AG09309 (cell line): ENCODE measurements at regions not wholly inside any gene's neighbourhood (a gene's known extent, or its start where the extent isn't known, plus 50 kb on each side); places are given as distances from the start of the nearest gene placed in this dataset.

ENCODE experiments used
- DNase-seq: peaks from one replicate; pipeline ENCODE4 v3.0.0-alpha.2; 2010; ENCODE audit warnings: low read depth
- H3K4me3 ChIP-seq: 2 replicates; pipeline ENCODE4 v1.5.1; 2011; ENCODE audit warnings: mild to moderate bottlenecking, low read depth, low read length, moderate library complexity; ENCODE audit not compliant: control insufficient read depth
- CTCF ChIP-seq: IDR thresholded peaks from 2 replicates; pipeline ENCODE4 v1.5.1; 2011; ENCODE audit warnings: mild to moderate bottlenecking, low read depth, low read length, inconsistent platforms; ENCODE audit not compliant: insufficient read depth, control insufficient read depth; ENCODE audit errors: missing control alignments

DNA sequence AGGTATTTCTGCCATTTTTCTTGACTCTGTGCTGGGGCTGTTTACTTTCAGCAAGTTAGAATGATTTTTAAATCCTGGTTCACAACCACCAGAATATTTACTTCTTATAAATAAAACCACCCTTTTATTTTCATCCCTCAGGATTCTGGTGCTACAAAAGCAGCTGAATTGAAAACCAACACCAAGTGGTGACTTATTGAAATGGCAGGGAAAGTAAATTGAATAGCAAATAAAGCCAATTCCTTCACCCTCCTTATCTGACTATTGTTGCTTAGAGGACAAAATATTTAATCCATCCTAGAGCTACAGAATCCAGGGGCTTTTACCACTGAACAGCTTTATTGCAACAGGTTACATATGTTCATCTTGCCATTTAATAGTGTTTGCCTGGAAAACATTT lies 828.6 kb upstream of the GHITM start:
- no peak overlapping the region for H3K4me3 ChIP-seq
- no peak for TF ChIP-seq CTCF
- no peak for DNase-seq

DNA sequence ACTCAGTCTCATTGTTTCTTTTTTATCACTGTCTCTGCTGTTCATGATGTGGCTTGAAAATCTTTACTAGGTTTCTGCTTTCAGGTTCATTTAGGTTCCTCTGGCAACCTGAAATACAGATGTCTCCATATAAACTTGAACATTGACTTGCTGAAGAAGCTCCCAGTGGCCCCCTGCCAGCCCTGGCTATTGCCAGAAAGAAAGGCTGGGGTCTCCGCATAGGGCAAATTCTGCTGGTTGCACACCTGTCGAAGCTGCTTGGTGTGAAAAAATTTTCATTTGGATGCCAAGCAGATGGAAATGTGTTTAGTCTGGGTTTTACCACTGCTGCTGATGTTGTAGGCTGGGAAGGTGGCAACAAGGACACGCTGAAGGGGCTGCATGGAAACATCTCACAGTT lies 826.7 kb upstream of the GHITM start:
- no peak overlapping the region for H3K4me3 ChIP-seq
- TF ChIP-seq CTCF = no peak
- no peak for DNase-seq

DNA sequence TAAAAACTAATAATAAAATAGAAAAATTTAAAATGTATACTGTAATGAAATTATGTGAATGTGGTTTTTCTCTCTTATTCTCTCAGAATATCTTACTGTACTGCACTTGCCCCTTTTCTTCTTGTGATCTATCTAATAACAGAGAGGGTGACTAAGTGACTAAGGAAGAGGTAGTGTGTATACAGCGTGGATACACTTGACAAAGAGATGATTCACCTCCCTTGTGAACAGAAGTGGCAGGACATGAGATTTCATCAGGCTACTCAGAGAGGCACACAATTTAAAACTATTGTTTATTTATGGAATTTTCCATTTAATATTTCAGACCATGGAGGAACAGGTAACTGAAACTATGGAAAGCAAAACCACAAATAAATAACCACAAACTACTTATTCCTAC lies 806.6 kb upstream of the GHITM start:
- no peak for DNase-seq
- H3K4me3 ChIP-seq = no peak overlapping the region
- no peak for TF ChIP-seq CTCF

DNA sequence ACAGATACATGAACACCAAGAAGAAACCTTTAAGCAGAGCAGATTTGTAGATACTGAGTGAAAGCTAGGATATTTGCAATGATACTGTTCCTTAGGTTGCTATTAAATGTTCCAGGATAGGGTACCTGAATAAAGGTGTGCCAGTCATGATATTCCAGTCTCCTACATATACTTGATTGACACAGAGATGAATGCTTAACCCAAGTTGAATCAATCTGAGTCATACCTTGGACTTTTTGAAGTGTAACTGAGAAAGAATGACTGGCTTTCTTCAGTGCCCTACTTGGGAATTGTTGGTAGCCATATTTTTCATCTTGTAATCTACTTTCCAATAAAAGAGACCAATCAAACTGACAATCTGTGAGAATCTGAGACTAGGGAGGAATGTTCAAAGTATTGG lies 805.7 kb upstream of the GHITM start:
- no peak for DNase-seq
- no peak overlapping the region for H3K4me3 ChIP-seq
- TF ChIP-seq CTCF = no peak

DNA sequence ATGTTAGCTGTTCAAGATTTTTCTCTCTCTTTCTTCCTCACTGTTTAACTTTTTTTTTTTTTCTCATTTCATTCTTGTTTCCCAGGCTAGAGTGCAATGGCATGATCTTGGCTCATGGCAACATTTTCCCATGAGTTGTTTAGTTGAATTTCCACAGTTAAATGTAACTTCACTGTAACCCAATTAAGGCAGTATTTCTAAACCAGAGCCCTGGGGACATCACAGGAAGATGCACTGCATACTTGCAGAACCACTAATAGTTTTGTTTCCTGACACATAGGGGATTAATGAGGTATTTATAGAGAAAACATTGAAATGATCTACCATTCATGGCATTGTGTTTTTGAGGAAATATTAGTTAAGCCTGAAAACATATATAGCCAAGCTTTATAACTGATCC lies 795.6 kb upstream of the GHITM start:
- peak; percentile 16 for DNase-seq
- no peak for TF ChIP-seq CTCF
- H3K4me3 ChIP-seq = no peak overlapping the region

- no peak overlapping the region for H3K4me3 ChIP-seq
- no peak for TF ChIP-seq CTCF
- no peak for DNase-seq
Observed at GRCh38 chr10:83346266-83346910, 792.9 kb upstream of the GHITM start.

DNA sequence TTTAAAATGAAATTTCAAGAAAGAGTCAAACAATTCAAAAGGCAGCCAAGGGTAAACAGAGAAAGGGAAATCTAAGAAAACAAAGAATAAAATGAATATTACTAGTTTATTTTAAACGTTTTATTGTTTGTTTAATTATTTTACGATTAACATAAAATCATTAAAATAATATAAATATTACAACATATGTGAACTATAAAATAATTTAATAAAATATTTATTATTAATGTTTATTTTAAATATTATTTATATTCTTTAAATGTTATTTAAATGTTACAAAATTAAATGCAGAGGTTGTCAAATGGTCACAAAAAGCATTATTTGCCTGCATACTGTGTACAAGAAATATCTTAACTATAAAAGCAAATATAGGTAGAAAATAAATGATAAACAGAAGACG lies 786.7 kb upstream of the GHITM start:
- no peak for DNase-seq
- H3K4me3 ChIP-seq = no peak overlapping the region
- no peak for TF ChIP-seq CTCF
